ENCODE measurements at regions not wholly inside any gene's neighbourhood (a gene's known extent, or its start where the extent isn't known, plus 50 kb on each side); places are given as distances from the start of the nearest gene placed in this dataset.

DNA sequence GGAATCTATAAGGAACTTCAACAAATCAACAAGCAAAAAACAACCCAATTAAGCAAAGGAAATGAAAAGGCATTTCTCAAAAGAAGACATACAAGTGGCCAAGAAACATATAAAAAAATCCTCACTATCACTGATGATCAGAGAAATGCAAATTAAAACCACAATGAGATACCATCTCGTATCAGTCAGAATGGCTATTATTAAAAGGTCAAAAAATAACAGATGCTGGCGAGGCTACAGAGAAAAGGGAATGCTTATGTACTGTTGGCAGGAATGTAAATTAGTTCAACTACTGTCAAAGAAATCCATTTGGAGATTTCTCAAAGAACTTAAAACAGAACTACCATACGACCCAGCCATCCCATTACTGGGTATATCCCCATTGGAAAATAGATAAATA, 292.4 kb upstream of the FAT1 start:
- Mint-ChIP-seq H3K27me3 (ENCODE audit: insufficient read depth, low read depth) (no peaks in the 10 kb centered on the region), H3K36me3 (no peaks in the 10 kb centered on the region), H3K27ac (no peak overlapping the region), H3K4me3 (no peak overlapping the region), H3K4me1 (peaks cover 12% of the 10 kb centered on the region), H3K9me3 (no peaks in the 10 kb centered on the region)
- Histone ChIP-seq H3K79me2 (ENCODE audit: low read depth) (no peaks in the 10 kb centered on the region), H3K27ac (no peak overlapping the region), H3K9ac (no peak overlapping the region), H2AFZ (replicated peaks) (no peak overlapping the region), H3K27me3 (no peaks in the 10 kb centered on the region), H3K9me3 (ENCODE audit: low read depth) (no peaks in the 10 kb centered on the region), H3K4me2 (no peak overlapping the region), H3F3A (ENCODE audit: low read depth) (no peaks in the 10 kb centered on the region), H3K4me3 (no peak overlapping the region), H3K4me1 (peaks cover 15% of the 10 kb centered on the region), H4K20me1 (ENCODE audit: low read depth) (no peaks in the 10 kb centered on the region), H3K36me3 (no peaks in the 10 kb centered on the region)
- TF ChIP-seq CTCF (IDR thresholded peaks at IDR 0.05) (no peak), EZH2 (IDR thresholded peaks at IDR 0.05) (no peak), EZH2phosphoT487 (IDR thresholded peaks at IDR 0.05) (no peak)
- no peak for DNase-seq (ENCODE audit: low spot score)

DNA sequence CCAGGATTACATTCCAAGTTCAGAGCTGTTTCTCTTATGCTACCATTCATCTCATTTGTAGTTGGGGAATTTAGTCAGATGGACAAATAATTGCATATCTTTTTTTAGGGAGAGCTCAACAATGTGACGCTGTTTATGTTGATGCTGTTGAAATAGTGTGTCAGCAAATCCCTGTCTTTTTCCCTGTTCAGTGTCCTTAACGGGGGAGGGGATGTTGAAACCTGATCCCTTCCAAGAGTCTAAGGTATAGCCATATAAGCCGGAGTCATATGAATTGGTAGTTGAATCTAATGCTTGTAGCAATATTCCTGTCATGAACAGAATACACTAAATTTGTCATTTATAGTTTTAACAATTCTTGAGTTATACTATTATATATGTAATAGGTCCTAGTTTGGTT, 293.5 kb upstream of the FAT1 start:
- Mint-ChIP-seq H3K27ac (no peak overlapping the region), H3K27me3 (ENCODE audit: insufficient read depth, low read depth) (no peaks in the 10 kb centered on the region), H3K4me1 (peaks cover 12% of the 10 kb centered on the region), H3K36me3 (no peaks in the 10 kb centered on the region), H3K4me3 (no peak overlapping the region), H3K9me3 (no peaks in the 10 kb centered on the region)
- Histone ChIP-seq H3K27ac (no peak overlapping the region), H3K9ac (no peak overlapping the region), H3K4me1 (peaks cover 15% of the 10 kb centered on the region), H3K9me3 (ENCODE audit: low read depth) (no peaks in the 10 kb centered on the region), H3K4me2 (no peak overlapping the region), H3K27me3 (no peaks in the 10 kb centered on the region), H3K79me2 (ENCODE audit: low read depth) (no peaks in the 10 kb centered on the region), H2AFZ (replicated peaks) (no peak overlapping the region), H3K36me3 (no peaks in the 10 kb centered on the region), H3K4me3 (no peak overlapping the region), H3F3A (ENCODE audit: low read depth) (no peaks in the 10 kb centered on the region), H4K20me1 (ENCODE audit: low read depth) (no peaks in the 10 kb centered on the region)
- peak; percentile 21 for DNase-seq (ENCODE audit: low spot score)
- no peak for TF ChIP-seq CTCF (IDR thresholded peaks at IDR 0.05)
- no peak for TF ChIP-seq EZH2 (IDR thresholded peaks at IDR 0.05)
- TF ChIP-seq EZH2phosphoT487 (IDR thresholded peaks at IDR 0.05) = no peak

DNA sequence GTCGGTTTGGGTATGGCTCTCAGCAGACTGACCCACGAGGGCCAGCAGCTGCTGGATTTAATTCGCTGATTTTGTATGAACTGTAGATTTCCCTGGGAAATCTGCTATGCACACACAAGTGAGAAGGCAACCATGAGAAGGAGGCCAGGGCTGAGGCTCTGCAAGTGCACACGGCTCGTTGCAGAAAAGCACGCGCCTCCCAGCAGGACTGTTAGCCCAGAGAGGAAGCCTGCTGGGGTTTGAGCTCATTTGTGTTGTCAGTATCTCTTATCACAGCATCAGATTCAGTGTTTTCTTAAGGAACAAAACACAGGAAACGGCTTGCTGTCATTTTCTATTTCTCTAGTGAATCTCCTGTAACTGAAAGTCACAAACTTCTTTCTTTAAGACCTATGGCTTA, 296.2 kb upstream of the FAT1 start:
- Histone ChIP-seq H3K36me3 (no peaks in the 10 kb centered on the region), H2AFZ (replicated peaks) (peak overlapping the region; percentile 89), H3K4me2 (no peak overlapping the region), H3K79me2 (ENCODE audit: low read depth) (no peaks in the 10 kb centered on the region), H3K4me1 (peaks cover 15% of the 10 kb centered on the region), H3K4me3 (no peak overlapping the region), H3K27me3 (no peaks in the 10 kb centered on the region), H3K27ac (no peak overlapping the region), H3K9me3 (ENCODE audit: low read depth) (no peaks in the 10 kb centered on the region), H3K9ac (no peak overlapping the region), H3F3A (ENCODE audit: low read depth) (no peaks in the 10 kb centered on the region), H4K20me1 (ENCODE audit: low read depth) (no peaks in the 10 kb centered on the region)
- peaks cover 5% of the 10 kb centered on the region for H3K27me3 Mint-ChIP-seq (ENCODE audit: insufficient read depth, low read depth)
- H3K27ac Mint-ChIP-seq = peak overlapping the region; percentile 37
- TF ChIP-seq EZH2 (IDR thresholded peaks at IDR 0.05) = no peak
- TF ChIP-seq CTCF (IDR thresholded peaks at IDR 0.05) = no peak
- TF ChIP-seq EZH2phosphoT487 (IDR thresholded peaks at IDR 0.05) = no peak
- H3K4me3 Mint-ChIP-seq = no peak overlapping the region
- no peaks in the 10 kb centered on the region for H3K9me3 Mint-ChIP-seq
- H3K4me1 Mint-ChIP-seq = peaks cover 12% of the 10 kb centered on the region
- no peaks in the 10 kb centered on the region for H3K36me3 Mint-ChIP-seq
- peak; percentile 33 for DNase-seq (ENCODE audit: low spot score)

Measured in neural progenitor cell (in vitro differentiated cells).